Astrocyte (in vitro differentiated cells and primary cell): ENCODE measurements at regions not wholly inside any gene's neighbourhood (a gene's known extent, or its start where the extent isn't known, plus 50 kb on each side); places are given as distances from the start of the nearest gene placed in this dataset.
"Not testable (repeated sequence)": the region's sequence is repeated elsewhere in the genome, so short reads cannot be mapped to it uniquely, and the experiment has no call there.

Experiments used
- DNase-seq: peaks from one replicate; pipeline ENCODE4 v3.0.0-alpha.2; 2010; ENCODE audit warnings: low read depth
- FAIRE-seq: peaks from 2 replicates; lab custom pipeline; 2011; peaks lifted over from hg19 to GRCh38; lab: Jason Lieb, UNC
- H2AFZ ChIP-seq: 2 replicates; pipeline ENCODE4 v1.6.0; 2012; ENCODE audit warnings: low read depth, low read length, inconsistent platforms
- H3K27ac ChIP-seq: 2 replicates; pipeline ENCODE4 v1.5.1; 2011; ENCODE audit warnings: low read depth, low read length, inconsistent platforms
- H3K27me3 ChIP-seq: 2 replicates; pipeline ENCODE4 v1.6.0; 2011; ENCODE audit warnings: low read length, inconsistent platforms; ENCODE audit not compliant: insufficient read depth
- H3K36me3 ChIP-seq: 2 replicates; pipeline ENCODE4 v1.5.1; 2011; ENCODE audit warnings: low read length, inconsistent platforms; ENCODE audit not compliant: insufficient read depth
- H3K4me1 ChIP-seq: 2 replicates; pipeline ENCODE4 v1.5.1; 2011; ENCODE audit warnings: low read length, inconsistent platforms; ENCODE audit not compliant: insufficient read depth
- H3K4me2 ChIP-seq: 2 replicates; pipeline ENCODE4 v1.6.0; 2012; ENCODE audit warnings: low read length, inconsistent platforms
- H3K4me3 ChIP-seq: 2 replicates; pipeline ENCODE4 v1.5.1; 2011; ENCODE audit warnings: low read depth, mild to moderate bottlenecking, low read length, inconsistent platforms; ENCODE audit not compliant: insufficient read depth
- H3K79me2 ChIP-seq: 2 replicates; pipeline ENCODE4 v1.6.0; 2012; ENCODE audit warnings: mild to moderate bottlenecking, low read length, inconsistent platforms; ENCODE audit not compliant: insufficient read depth
- H3K9ac ChIP-seq: 2 replicates; pipeline ENCODE4 v1.6.0; 2012; ENCODE audit warnings: mild to moderate bottlenecking, low read length, inconsistent platforms
- H3K9me3 ChIP-seq: 2 replicates; pipeline ENCODE4 v1.5.1; 2012; ENCODE audit warnings: low read depth, mild to moderate bottlenecking, low read length, inconsistent platforms; ENCODE audit not compliant: insufficient read depth
- H4K20me1 ChIP-seq: 2 replicates; pipeline ENCODE4 v1.6.0; 2012; ENCODE audit warnings: low read length, inconsistent platforms; ENCODE audit not compliant: insufficient read depth
- H3K27ac Mint-ChIP-seq: one replicate; pipeline ENCODE4 v1.8.0; 2021; ENCODE audit warnings: mild to moderate bottlenecking, mixed read lengths; ENCODE audit not compliant: unreplicated experiment
- H3K27me3 Mint-ChIP-seq: one replicate; pipeline ENCODE4 v1.8.0; 2021; ENCODE audit warnings: low read depth, mixed read lengths; ENCODE audit not compliant: unreplicated experiment
- H3K36me3 Mint-ChIP-seq: one replicate; pipeline ENCODE4 v1.8.0; 2021; ENCODE audit warnings: low read depth, mixed read lengths; ENCODE audit not compliant: unreplicated experiment
- H3K4me1 Mint-ChIP-seq: one replicate; pipeline ENCODE4 v1.8.0; 2021; ENCODE audit warnings: low read depth, mixed read lengths; ENCODE audit not compliant: unreplicated experiment
- H3K4me3 Mint-ChIP-seq: one replicate; pipeline ENCODE4 v1.8.0; 2021; ENCODE audit warnings: mild to moderate bottlenecking, moderate library complexity, mixed read lengths; ENCODE audit not compliant: unreplicated experiment
- H3K9me3 Mint-ChIP-seq: one replicate; pipeline ENCODE4 v1.8.0; 2021; ENCODE audit warnings: mild to moderate bottlenecking, mixed read lengths; ENCODE audit not compliant: unreplicated experiment
- EZH2 ChIP-seq: IDR thresholded peaks from 2 replicates; pipeline ENCODE4 v1.6.1; 2012; ENCODE audit warnings: mild to moderate bottlenecking, low read length, inconsistent platforms; ENCODE audit not compliant: insufficient read depth
- TF ChIP-seq, protein P1 (sequence below): IDR thresholded peaks from 2 replicates; pipeline ENCODE4 v1.5.1; 2011; ENCODE audit warnings: low read depth, mild to moderate bottlenecking, inconsistent platforms, low read length, moderate library complexity; ENCODE audit not compliant: insufficient read depth

DNA sequence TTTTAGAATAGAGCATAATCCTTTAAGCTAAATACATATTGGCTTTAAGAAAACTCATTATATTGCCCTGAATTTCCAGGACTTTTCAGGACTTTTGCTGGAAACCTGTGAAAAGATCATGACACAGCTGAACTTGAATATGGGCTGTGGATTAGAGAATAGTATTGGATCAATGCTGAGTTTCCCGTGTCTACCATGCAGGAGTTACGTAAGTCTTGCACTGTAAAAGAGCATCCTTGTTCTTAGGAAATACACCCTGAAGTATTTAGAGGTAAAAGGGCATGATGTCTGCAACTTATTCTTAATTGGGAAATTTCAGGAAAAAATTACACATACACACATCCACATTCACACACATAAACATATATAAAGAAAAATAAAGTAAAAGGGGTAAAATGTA, 82.1 kb downstream of the ZFP36L2 start:
- Mint-ChIP-seq H3K27me3 (peaks cover 2% of the 10 kb centered on the region), H3K27ac (no peak overlapping the region), H3K9me3 (no peaks in the 10 kb centered on the region), H3K36me3 (no peaks in the 10 kb centered on the region), H3K4me1 (peaks cover 5% of the 10 kb centered on the region), H3K4me3 (no peak overlapping the region)
- Histone ChIP-seq H3K4me3 (no peak overlapping the region), H3K4me1 (no peaks in the 10 kb centered on the region), H3K9ac (no peak overlapping the region), H4K20me1 (no peaks in the 10 kb centered on the region), H3K27me3 (no peaks in the 10 kb centered on the region), H3K4me2 (no peak overlapping the region), H3K9me3 (no peaks in the 10 kb centered on the region), H2AFZ (no peak overlapping the region), H3K27ac (no peak overlapping the region), H3K79me2 (no peaks in the 10 kb centered on the region), H3K36me3 (no peaks in the 10 kb centered on the region)
- FAIRE-seq (no peak), DNase-seq (no peak)
- TF ChIP-seq, protein P1, sequence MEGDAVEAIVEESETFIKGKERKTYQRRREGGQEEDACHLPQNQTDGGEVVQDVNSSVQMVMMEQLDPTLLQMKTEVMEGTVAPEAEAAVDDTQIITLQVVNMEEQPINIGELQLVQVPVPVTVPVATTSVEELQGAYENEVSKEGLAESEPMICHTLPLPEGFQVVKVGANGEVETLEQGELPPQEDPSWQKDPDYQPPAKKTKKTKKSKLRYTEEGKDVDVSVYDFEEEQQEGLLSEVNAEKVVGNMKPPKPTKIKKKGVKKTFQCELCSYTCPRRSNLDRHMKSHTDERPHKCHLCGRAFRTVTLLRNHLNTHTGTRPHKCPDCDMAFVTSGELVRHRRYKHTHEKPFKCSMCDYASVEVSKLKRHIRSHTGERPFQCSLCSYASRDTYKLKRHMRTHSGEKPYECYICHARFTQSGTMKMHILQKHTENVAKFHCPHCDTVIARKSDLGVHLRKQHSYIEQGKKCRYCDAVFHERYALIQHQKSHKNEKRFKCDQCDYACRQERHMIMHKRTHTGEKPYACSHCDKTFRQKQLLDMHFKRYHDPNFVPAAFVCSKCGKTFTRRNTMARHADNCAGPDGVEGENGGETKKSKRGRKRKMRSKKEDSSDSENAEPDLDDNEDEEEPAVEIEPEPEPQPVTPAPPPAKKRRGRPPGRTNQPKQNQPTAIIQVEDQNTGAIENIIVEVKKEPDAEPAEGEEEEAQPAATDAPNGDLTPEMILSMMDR = no peak
- no peak for TF ChIP-seq EZH2

DNA sequence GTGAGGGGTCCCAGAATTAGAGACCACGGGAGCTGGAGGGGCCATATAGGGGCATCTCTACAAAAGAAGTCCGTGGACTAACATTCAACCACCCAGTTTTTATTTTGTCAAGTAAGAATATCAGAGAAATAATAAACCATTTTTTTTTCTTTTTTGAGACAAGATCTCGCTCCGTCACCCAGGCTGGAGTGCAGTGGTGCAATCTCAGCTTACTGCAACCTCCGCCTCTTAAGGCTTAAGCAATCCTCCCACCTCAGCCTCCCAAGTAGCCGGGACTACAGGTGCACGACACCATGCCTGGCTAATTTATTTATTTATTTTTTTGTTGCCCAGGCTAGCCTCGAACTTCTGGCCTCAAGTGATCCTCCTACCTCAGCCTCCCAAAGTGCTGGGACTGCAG, 82.7 kb downstream of the ZFP36L2 start:
- Histone ChIP-seq H3K4me1 (no peaks in the 10 kb centered on the region), H2AFZ (no peak overlapping the region), H4K20me1 (no peaks in the 10 kb centered on the region), H3K9ac (no peak overlapping the region), H3K79me2 (no peaks in the 10 kb centered on the region), H3K4me3 (no peak overlapping the region), H3K9me3 (no peaks in the 10 kb centered on the region), H3K36me3 (no peaks in the 10 kb centered on the region), H3K27me3 (no peaks in the 10 kb centered on the region), H3K4me2 (no peak overlapping the region), H3K27ac (no peak overlapping the region)
- no peaks in the 10 kb centered on the region for H3K9me3 Mint-ChIP-seq
- H3K4me3 Mint-ChIP-seq = no peak overlapping the region
- H3K27ac Mint-ChIP-seq = no peak overlapping the region
- H3K36me3 Mint-ChIP-seq = no peaks in the 10 kb centered on the region
- no peak for TF ChIP-seq EZH2
- TF ChIP-seq, protein P1 = no peak
- H3K27me3 Mint-ChIP-seq = no peaks in the 10 kb centered on the region
- no peak for FAIRE-seq
- peaks cover 5% of the 10 kb centered on the region for H3K4me1 Mint-ChIP-seq
- no peak for DNase-seq

DNA sequence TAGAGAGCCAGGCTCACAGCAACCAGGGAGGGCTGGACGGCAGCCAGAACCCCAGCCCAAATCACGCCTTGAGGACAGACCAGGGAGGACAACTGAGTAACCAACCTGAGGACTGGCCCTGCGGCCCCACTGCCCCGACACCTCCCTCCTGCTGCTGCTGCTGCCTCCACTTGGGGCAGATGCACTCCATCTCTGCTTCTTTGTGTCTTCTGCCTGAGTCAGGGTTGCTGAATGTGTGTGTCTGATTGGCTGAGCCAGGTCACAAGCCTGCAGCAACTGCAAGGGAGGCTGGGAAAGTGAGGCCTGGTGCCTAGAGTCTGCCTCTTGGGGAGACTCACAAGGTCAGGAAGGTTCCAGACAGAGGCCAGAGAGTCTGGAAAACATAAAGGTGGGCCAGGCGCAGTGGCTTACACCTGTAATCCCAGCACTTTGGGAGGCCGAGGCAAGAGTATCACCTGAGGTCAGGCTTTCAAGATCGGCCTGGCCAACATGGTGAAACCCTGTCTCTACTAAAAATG, 83.4 kb downstream of the ZFP36L2 start:
- FAIRE-seq = no peak
- H2AFZ ChIP-seq = no peak overlapping the region

DNA sequence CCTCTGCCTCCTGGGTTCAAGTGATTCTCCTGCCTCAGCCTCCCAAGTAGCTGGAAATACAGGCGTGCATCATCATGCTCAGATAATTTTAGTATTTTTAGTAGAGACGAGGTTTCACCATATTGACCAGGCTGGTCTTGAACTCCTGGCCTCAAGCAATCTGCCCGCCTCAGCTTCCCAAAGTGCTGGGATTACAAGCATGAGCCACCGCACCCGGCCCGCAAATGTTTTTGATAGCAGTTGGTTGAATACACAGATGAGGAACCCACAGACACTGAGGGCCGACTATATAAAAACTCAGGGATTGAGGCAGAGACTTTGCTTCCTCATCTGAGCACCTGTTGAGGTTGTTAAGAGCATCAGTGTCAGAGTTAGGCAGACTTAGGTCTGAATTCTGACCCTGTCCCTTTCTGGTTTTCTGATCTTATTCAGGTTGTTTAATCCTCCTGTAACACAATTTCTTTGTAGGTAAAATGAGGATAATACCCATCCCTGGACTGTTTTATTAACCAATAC, 84.7 kb downstream of the ZFP36L2 start:
- not testable (repeated sequence) for H3K27me3 Mint-ChIP-seq, H3K9me3 ChIP-seq, H3K36me3 Mint-ChIP-seq, H3K4me1 ChIP-seq, H3K4me3 ChIP-seq, H2AFZ ChIP-seq, DNase-seq, H3K27ac Mint-ChIP-seq, H3K4me3 Mint-ChIP-seq, H3K79me2 ChIP-seq, H3K4me2 ChIP-seq, H3K27ac ChIP-seq, H3K9ac ChIP-seq, H3K27me3 ChIP-seq, FAIRE-seq, H3K36me3 ChIP-seq, H4K20me1 ChIP-seq, H3K9me3 Mint-ChIP-seq
- peaks cover 14% of the 10 kb centered on the region for H3K4me1 Mint-ChIP-seq

More for the DNA sequence above, 83.4 kb downstream of the ZFP36L2 start:
- no peaks in the 10 kb centered on the region for H3K9me3 Mint-ChIP-seq
- H3K4me3 Mint-ChIP-seq = no peak overlapping the region
- no peak overlapping the region for H3K4me3 ChIP-seq
- no peak overlapping the region for H3K4me2 ChIP-seq
- H3K36me3 Mint-ChIP-seq = no peaks in the 10 kb centered on the region
- no peak overlapping the region for H3K27ac Mint-ChIP-seq
- H3K9ac ChIP-seq = no peak overlapping the region
- no peaks in the 10 kb centered on the region for H3K79me2 ChIP-seq
- no peak for DNase-seq
- H3K4me1 ChIP-seq = no peaks in the 10 kb centered on the region
- no peak overlapping the region for H3K27ac ChIP-seq
- H3K9me3 ChIP-seq = no peaks in the 10 kb centered on the region
- peaks cover 5% of the 10 kb centered on the region for H3K4me1 Mint-ChIP-seq
- H3K27me3 ChIP-seq = no peaks in the 10 kb centered on the region
- TF ChIP-seq EZH2 = no peak
- TF ChIP-seq, protein P1 = no peak
- H4K20me1 ChIP-seq = no peaks in the 10 kb centered on the region
- no peaks in the 10 kb centered on the region for H3K36me3 ChIP-seq
- H3K27me3 Mint-ChIP-seq = no peaks in the 10 kb centered on the region
